DMS79 treated with DMSO at 0.1 percent for 48 hours (cell line): ENCODE measurements at regions not wholly inside any gene's neighbourhood (a gene's known extent, or its start where the extent isn't known, plus 50 kb on each side); places are given as distances from the start of the nearest gene placed in this dataset.

ENCODE experiments used
- DNase-seq: peaks from one replicate; lab custom pipeline; 2025; lab: John Stamatoyannopoulos, UW

DNA sequence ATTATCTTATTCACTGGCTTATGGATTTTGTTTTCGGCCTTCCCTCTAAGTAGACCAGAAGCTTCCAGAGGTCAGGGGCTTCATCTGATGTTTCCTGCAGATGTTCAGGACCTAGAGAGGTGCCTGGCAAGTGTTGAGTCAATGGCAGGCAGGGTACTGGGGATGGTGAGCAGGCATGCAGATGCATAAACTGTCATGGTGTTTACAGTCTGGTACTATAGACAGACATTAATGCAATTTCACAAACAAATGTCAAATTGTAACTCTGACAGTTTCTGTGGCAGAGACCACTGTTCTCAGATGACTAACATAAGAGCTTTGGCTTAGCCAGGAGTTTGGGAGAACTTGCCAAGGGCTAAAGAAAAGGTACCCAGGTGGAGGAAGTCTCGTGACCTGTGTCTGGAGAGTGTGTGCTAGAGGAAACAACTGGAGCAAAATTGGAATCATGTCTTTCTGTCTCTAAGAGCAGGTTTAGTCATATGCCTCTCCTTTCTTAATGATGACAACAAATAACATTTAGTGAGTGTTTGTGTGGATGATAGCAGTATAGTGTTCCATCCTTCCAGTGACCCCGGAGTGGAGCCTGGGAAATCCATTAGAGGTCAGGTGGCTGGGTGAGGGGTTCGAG, 53.7 kb upstream of the TRAK1 start:
- DNase-seq = no peak

GRCh38 chr3:42036483-42036823, 54.7 kb upstream of the TRAK1 start:
- DNase-seq = peak; percentile 11

DNA sequence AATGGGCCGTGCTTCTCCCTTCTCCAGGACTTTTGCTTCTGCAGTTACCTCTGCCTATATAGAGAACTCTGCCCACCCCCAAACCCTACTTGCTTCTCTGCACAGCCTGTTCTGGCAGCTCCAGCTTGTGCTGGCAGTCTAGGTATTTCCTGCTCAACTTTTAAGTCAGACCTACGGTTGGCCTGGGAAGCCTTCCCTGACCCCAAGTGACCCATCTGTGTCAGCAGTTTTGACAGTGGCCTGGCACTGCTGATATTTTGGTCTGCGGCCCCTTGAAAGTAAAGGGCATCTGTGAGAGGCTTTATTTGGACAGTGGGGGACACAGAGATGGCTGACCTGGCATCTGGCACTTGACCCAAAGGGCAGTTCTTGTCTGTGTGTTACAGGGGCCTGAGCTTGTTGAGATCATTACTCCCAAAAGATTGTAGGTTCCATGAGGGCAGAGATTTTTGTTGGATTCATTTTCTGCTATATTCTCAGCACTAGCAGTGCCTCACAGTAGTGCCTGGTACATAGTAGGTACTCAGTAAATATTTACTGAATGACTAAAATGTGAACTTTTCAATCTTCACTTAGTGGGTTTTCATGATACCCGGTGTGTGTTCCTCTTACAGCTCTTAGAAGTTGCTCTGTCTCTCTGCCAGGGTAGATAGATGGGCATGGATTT, 55.2 kb upstream of the TRAK1 start:
- no peak for DNase-seq

- no peak for DNase-seq
Measured at GRCh38 chr3:42035007-42035406, 56.1 kb upstream of the TRAK1 start.

- DNase-seq = no peak
Measured at GRCh38 chr3:42033741-42034140, 57.4 kb upstream of the TRAK1 start.

DNA sequence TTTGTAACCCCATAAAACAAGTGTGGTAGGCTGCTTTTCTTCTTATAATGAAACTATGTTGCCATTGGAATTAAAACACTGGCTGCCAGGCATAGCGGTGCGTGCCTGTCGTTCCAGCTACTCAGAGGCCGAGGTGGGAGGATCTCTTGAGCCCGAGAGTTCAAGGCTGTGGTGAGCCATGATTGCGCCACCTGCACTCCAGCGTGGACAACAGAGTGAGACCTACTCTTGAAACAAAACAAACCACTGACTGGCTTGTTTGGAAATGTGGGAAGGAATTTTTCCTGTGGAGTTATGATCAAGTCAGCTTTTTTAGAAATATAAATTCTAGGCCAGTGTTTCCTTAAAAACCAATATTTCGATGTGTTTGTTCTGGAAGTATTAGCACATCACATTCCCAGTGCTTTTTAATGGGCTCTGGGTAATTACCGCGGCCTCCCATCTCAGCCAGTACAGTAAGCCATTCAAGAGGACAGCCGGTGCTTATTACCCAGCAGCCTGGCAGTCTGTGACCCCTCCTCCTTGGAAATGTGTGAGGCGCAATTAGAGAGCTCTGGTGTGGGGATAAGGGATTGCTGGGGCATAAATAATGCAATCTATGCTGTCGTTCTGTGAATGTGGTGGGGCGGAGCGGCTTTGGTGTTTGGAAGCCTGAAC, 58.3 kb upstream of the TRAK1 start:
- peak; percentile 22 for DNase-seq

DNA sequence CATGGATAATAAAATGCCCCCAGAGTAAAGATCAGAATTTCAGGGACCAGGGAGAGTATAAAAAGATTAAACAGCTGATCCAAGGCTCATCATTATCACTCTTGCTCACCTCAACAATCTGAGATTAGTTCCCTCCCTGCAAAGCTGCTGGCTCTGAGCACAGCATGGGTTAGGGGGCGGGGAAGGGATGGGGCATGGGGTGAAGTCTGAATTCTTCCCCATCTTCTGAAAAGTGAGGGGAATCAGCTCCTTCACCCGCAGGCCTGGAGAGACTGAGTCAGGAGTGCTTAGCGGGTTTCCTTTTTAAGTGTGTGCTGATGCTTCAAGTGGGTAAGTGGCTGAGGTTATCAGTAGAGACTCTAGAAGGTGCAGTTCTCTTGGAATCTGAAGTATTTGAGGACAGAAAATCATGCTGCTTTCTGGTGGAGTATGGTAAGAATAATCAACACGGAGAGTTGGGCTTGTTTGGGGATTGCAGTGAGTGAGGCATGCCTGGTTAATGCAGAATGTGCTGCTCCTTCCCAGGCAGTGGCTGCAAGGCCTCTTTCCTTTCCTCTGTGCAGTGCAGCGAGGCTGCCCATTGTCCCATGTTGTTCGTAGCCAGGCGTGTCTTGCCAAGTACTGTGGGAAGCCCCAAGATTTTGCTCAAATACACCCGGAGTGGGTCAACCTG, 59.2 kb upstream of the TRAK1 start:
- peak; percentile 54 for DNase-seq

- no peak for DNase-seq
Measured at GRCh38 chr3:42028474-42028873, 62.7 kb upstream of the TRAK1 start.

DNA sequence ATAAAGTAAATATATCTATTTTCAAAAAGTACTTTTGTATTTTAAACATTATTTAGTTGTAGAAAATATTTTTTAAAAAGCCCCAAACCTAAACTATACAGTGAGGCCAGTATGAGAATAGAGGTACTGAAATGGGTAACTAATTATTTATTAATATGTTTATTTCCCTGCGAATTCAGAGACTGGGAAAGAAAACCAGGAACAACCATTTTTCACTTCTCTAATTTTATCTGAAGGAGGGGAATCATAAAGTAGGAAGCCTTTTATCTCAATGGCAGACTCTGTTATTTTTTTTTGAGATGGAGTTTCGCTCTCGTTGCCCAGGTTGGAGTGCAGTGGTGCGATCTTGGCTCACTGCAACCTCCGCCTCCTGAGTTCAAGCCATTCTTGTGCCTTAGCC, 63.6 kb upstream of the TRAK1 start:
- DNase-seq = no peak

GRCh38 chr3:42025370-42026138, 63.7 kb upstream of the ULK4 start:
- peak; percentile 48 for DNase-seq

DNA sequence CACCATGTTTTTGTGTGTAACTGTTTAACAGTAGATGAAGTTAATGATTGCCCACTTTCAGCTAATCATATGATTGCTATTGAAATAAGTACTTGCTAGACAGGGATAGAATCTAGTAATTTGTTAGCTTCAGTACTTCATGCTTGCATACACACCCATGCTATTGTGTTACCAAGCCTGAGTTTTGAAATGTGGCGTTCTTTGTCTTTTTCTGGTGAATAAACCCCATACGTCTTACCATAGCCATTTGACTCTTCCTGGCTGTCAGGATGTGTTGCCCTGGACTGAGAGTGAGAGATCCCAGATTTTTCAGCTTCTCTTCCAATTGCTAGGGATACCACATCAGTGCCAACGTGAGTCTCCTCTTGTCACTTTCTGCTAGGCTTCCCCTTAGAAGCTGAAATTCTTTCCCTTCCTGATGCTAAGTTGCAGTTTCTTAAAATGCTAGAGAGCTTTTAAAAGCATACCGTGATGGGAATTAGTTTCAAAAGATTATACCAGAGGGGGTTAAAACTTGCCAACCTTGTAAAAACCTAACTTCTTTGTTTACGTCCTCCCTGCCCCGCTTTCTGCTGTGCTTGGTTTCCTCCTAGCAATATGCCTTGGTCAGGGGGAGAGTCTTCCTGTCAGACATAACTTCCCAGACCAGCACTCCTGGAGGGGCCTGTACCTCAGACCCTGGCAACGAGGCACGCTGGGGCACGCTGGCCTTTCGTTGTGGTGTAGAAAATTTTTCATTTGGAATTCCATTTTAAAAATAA, 62.9 kb upstream of the ULK4 start:
- DNase-seq = no peak

DNA sequence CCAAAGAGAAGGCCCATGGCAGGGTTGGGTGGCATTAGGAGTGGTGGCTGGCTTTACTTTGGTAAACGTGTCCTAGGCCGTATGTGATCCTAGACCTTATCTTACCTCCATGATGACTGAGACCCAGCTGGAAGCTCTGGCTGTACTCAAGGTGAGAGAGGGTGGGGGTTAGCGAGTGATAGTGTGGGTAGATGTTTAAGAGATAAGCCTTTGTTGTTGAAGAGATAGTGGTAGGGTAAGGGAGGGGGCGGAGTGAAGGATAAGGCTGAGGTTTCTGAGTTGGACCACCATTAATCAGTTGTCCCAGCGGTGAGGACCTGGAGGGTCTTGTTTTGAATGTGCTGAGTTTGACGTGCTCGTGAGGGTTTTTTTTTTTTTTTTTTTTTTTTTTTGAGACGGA, 61.5 kb upstream of the ULK4 start:
- no peak for DNase-seq

DNA sequence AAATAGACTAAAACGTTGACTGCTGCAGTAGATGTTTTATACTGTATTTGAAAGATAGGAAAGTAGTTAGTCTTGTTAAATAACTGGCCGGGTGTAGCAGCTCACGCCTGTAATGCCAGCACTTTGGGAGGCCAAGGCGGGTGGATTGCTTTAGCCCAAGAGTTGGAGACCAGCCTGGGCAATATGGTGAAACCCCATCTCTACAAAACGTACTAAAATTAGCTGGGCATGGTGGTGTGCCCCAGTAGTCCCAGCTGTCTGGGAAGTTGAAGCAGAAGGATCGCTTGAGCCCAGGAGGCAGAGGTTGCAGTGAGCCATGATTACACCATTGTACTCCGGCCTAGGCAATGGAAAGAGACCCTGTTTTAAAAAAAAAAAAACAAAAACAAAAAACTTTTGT, 60.5 kb upstream of the ULK4 start:
- DNase-seq = no peak

GRCh38 chr3:42020684-42021307, 58.9 kb upstream of the ULK4 start:
- DNase-seq = no peak

DNA sequence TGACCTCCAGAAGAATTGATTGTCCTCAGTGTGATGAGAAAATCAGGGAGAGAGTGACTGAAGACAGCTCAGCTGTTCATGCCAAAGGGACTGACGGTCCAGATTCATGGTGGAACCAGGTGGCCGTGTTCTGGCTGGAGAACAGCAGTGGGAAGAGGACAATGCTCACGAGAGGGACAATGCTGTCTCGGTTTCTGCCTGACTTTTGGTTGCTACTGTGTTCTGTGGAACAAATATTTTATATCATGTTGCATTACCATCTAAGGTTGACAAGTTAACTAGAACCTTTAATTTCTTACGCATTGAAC, 58.0 kb upstream of the ULK4 start:
- no peak for DNase-seq

DNA sequence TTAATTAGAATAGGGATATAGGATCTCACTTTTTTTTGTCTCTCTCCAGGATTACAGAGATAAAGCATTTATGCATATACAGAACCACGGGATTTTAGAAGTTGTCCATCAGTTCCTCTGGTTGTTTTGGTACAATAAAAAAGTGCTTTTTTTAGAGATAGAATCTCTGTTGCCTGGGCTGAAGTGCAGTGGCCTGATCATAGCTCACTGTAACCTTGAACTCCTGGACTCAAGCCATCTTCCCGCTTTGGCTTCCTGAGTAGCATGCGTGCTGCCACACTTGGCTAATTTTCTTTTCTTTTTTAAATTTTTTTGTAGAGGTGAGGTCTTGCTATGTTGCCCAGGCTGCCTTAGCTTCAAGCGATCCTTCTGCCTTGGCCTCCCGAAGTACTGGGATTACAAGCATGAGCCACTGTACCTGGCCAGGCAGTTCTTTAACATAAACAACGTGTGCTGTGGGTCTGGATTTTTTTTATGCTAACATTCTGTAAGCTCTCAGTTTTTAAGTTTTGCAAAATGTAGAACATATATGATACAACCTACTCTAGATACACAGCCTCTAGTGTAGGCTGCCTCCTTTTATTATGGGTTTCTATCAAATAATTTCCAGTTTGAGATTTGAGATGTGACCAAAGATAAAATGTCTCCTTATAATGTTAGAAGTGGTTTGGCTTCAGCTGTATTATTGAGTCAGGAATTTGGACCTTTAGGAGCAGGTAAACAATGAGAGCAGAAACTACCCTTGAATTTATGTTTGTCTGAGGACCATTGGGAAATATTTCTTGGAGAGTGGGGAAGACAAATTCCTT, 57.4 kb upstream of the ULK4 start:
- no peak for DNase-seq

GRCh38 chr3:42014921-42015533, 53.1 kb upstream of the ULK4 start:
- peak; percentile 6 for DNase-seq

DNA sequence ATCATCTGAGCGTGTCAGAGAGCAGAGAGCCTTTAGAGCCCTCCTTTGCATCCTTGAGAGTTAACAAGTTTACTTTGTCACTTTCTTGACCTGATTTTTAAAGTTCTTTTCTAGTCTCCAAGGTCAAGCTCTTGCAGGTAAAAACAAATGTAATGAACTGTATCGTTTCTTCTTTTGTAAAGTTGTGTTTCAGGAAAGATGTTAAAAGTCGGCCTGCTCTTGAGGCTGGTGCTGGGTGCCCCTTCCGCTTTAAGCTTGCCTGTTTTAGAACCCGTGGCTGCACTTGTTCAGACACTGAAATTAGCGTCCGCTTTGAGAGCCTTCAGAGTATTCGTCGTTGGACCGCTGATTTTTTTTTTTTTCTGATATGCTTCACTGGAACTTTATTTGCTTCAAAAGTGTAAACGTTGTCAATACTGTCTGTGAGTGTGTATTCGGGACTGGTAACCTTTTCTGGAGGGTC, 52.6 kb upstream of the ULK4 start:
- DNase-seq = peak; percentile 4

DNA sequence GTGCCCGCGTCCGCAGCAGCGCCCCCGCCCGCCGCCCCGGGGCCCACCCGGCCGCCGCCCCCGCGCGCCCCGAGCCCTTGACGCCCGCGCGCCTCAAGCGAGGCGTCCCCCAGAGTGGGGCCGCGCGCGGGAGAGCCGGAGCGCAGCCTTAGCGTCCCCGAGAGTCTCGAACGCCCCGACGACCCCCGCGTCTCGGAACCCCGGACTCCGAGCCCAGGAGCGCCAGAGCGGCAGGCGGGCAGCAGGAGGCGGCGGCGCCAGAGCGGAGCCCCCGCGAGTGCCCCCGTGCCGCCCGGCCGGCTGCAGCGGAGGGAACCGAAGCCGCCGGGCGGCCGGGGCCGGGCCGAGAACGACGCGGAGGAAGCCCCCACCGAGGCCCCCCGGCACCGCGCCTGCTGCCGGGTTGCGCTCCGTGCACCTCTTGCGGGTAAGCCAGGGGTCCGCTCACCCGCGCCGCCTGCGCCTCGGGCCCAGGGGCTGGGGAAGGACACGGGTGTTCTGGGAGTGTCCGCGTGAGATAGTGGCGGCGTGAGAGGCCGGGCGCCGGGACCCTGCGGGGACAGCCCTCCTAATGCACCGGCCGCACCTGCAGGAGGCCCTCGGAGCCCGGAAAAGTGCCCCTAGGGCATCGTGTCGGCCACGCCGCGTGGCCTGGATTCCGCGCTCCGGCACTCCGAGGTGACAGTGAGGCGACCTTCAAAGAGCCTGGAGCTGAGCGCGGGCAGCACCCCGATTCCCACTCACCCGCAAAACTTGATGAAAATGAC, 52.0 kb upstream of the ULK4 start:
- DNase-seq = no peak
